ENCODE measurements at regions not wholly inside any gene's neighbourhood (a gene's known extent, or its start where the extent isn't known, plus 50 kb on each side); places are given as distances from the start of the nearest gene placed in this dataset.
"Not testable (repeated sequence)": the region's sequence is repeated elsewhere in the genome, so short reads cannot be mapped to it uniquely, and the experiment has no call there.

GRCh38 chr5:119897537-119898370 is 268.4 kb downstream of the FAM170A start:
- DNase-seq = no peak

- no peak for DNase-seq
Measured at GRCh38 chr5:119899981-119900380, 270.6 kb downstream of the FAM170A start.

- DNase-seq = no peak
Measured at GRCh38 chr5:119902593-119902992, 273.2 kb downstream of the FAM170A start.

GRCh38 chr5:119913425-119913824 is 284.1 kb downstream of the FAM170A start:
- no peak for DNase-seq

- no peak for DNase-seq
Measured at GRCh38 chr5:119919279-119919678, 289.9 kb downstream of the FAM170A start.

GRCh38 chr5:119926301-119926700 is 296.9 kb downstream of the FAM170A start:
- no peak for DNase-seq

- DNase-seq = no peak
Measured at GRCh38 chr5:119928974-119929373, 299.6 kb downstream of the FAM170A start.

GRCh38 chr5:119930490-119930889 is 301.1 kb downstream of the FAM170A start:
- DNase-seq = no peak

- DNase-seq = no peak
Measured at GRCh38 chr5:119943148-119943547, 313.8 kb downstream of the FAM170A start.

- no peak for DNase-seq
Measured at GRCh38 chr5:119945691-119946090, 316.3 kb downstream of the FAM170A start.

- no peak for DNase-seq
Measured at GRCh38 chr5:119948162-119948561, 318.8 kb downstream of the FAM170A start.

- no peak for DNase-seq
Measured at GRCh38 chr5:119949426-119949999, 320.2 kb downstream of the FAM170A start.

GRCh38 chr5:119951330-119951934 is 322.1 kb downstream of the FAM170A start:
- no peak for DNase-seq

GRCh38 chr5:119953474-119953873 is 324.1 kb downstream of the FAM170A start:
- no peak for DNase-seq

GRCh38 chr5:119954106-119954505 is 324.7 kb downstream of the FAM170A start:
- DNase-seq = no peak

- no peak for DNase-seq
Measured at GRCh38 chr5:119961993-119962392, 332.6 kb downstream of the FAM170A start.

GRCh38 chr5:119966028-119966427 is 336.7 kb downstream of the FAM170A start:
- DNase-seq = no peak

GRCh38 chr5:119968690-119969089 is 339.3 kb downstream of the FAM170A start:
- DNase-seq = no peak

- DNase-seq = not testable (repeated sequence)
Measured at GRCh38 chr5:119987077-119987476, 357.7 kb downstream of the FAM170A start.

- no peak for DNase-seq
Measured at GRCh38 chr5:119991625-119992024, 362.3 kb downstream of the FAM170A start.

- DNase-seq = no peak
Measured at GRCh38 chr5:119996128-119996527, 366.8 kb downstream of the FAM170A start.

GRCh38 chr5:120007598-120007997 is 378.2 kb downstream of the FAM170A start:
- no peak for DNase-seq

GRCh38 chr5:120012431-120012830 is 383.1 kb downstream of the FAM170A start:
- DNase-seq = no peak

- no peak for DNase-seq
Measured at GRCh38 chr5:120014535-120014934, 385.2 kb downstream of the FAM170A start.
